HEK293 (cell line): ENCODE measurements at regions not wholly inside any gene's neighbourhood (a gene's known extent, or its start where the extent isn't known, plus 50 kb on each side); places are given as distances from the start of the nearest gene placed in this dataset.

ENCODE experiments used
- KLF10 ChIP-seq: fragments of 450-650 bp; IDR thresholded peaks from 2 replicates; pipeline ENCODE4 v1.5.1; 2018; ENCODE audit warnings: missing biosample characterization, mild to moderate bottlenecking, missing genetic modification characterization
- KLF16 ChIP-seq: fragments of 450-650 bp; formaldehyde crosslinking; IDR thresholded peaks from 2 replicates; pipeline ENCODE4 v1.5.1; 2017; ENCODE audit warnings: missing biosample characterization, missing genetic modification characterization
- SP2 ChIP-seq: fragments of 450-650 bp; formaldehyde crosslinking; IDR thresholded peaks from 2 replicates; pipeline ENCODE4 v1.5.1; 2016; ENCODE audit warnings: missing biosample characterization, missing genetic modification characterization
- ZNF121 ChIP-seq: fragments of 450-650 bp; formaldehyde crosslinking; IDR thresholded peaks from 2 replicates; pipeline ENCODE4 v1.5.1; 2016; ENCODE audit warnings: missing biosample characterization, missing genetic modification characterization
- ZNF211 ChIP-seq: fragments of 450-650 bp; formaldehyde crosslinking; IDR thresholded peaks from 2 replicates; pipeline ENCODE4 v1.5.1; 2016; ENCODE audit warnings: low read depth, missing biosample characterization, missing genetic modification characterization
- ZNF629 ChIP-seq: fragments of 450-650 bp; formaldehyde crosslinking; IDR thresholded peaks from 2 replicates; pipeline ENCODE4 v1.5.1; 2017; ENCODE audit warnings: missing biosample characterization, missing genetic modification characterization
- ZNF768 ChIP-seq: fragments of 450-650 bp; formaldehyde crosslinking; IDR thresholded peaks from 2 replicates; pipeline ENCODE4 v1.5.1; 2018; ENCODE audit warnings: missing biosample characterization, mild to moderate bottlenecking, missing genetic modification characterization
- ZNF777 ChIP-seq: fragments of 450-650 bp; formaldehyde crosslinking; IDR thresholded peaks from 2 replicates; pipeline ENCODE4 v1.5.1; 2017; ENCODE audit warnings: missing biosample characterization, missing genetic modification characterization, borderline replicate concordance
- ZNF791 ChIP-seq: fragments of 450-650 bp; formaldehyde crosslinking; IDR thresholded peaks from 2 replicates; pipeline ENCODE4 v1.5.1; 2016; ENCODE audit warnings: missing biosample characterization, missing genetic modification characterization
- TF ChIP-seq, protein P1 (sequence below): fragments of 450-650 bp; formaldehyde crosslinking; IDR thresholded peaks from 2 replicates; pipeline ENCODE4 v1.5.1; 2016; ENCODE audit warnings: missing biosample characterization, missing genetic modification characterization
- TF ChIP-seq, protein P2 (sequence below): fragments of 450-650 bp; formaldehyde crosslinking; IDR thresholded peaks from 2 replicates; pipeline ENCODE4 v1.5.1; 2016; ENCODE audit warnings: missing biosample characterization, missing genetic modification characterization
- TF ChIP-seq, protein P3 (sequence below): fragments of 450-650 bp; formaldehyde crosslinking; IDR thresholded peaks from 2 replicates; pipeline ENCODE4 v1.5.1; 2016; ENCODE audit warnings: missing biosample characterization, missing genetic modification characterization, borderline replicate concordance
- TF ChIP-seq, protein P4 (sequence below): fragments of 450-650 bp; formaldehyde crosslinking; IDR thresholded peaks from 2 replicates; pipeline ENCODE4 v1.5.0; 2017; ENCODE audit warnings: missing biosample characterization, missing genetic modification characterization, borderline replicate concordance
- TF ChIP-seq, protein P5 (sequence below): fragments of 450-650 bp; formaldehyde crosslinking; IDR thresholded peaks from 2 replicates; pipeline ENCODE4 v1.5.1; 2016; ENCODE audit warnings: missing biosample characterization, missing genetic modification characterization, borderline replicate concordance

DNA sequence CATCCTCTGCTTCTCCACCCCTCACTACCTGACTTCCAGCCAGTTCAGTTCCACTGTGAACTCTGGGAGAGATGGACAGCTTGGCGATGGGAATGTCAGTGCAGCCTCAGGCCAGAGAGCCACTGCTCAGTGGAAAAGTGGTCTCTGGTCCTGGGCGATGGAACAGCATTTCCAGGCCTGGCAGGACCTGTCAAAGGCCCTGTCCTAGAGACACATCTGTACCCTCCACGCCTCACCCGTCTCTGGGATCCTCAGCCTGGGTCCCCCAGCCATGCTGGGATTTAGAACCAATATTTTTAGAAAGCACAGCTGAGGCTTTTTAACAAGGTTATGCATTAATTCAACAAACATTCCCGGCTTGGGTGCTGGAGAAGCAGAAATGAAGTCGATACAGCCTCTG, 165.7 kb downstream of the MN1 start:
- TF ChIP-seq, protein P1, sequence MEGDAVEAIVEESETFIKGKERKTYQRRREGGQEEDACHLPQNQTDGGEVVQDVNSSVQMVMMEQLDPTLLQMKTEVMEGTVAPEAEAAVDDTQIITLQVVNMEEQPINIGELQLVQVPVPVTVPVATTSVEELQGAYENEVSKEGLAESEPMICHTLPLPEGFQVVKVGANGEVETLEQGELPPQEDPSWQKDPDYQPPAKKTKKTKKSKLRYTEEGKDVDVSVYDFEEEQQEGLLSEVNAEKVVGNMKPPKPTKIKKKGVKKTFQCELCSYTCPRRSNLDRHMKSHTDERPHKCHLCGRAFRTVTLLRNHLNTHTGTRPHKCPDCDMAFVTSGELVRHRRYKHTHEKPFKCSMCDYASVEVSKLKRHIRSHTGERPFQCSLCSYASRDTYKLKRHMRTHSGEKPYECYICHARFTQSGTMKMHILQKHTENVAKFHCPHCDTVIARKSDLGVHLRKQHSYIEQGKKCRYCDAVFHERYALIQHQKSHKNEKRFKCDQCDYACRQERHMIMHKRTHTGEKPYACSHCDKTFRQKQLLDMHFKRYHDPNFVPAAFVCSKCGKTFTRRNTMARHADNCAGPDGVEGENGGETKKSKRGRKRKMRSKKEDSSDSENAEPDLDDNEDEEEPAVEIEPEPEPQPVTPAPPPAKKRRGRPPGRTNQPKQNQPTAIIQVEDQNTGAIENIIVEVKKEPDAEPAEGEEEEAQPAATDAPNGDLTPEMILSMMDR (tag by site-specific recombination): no peak
- TF ChIP-seq, protein P2, sequence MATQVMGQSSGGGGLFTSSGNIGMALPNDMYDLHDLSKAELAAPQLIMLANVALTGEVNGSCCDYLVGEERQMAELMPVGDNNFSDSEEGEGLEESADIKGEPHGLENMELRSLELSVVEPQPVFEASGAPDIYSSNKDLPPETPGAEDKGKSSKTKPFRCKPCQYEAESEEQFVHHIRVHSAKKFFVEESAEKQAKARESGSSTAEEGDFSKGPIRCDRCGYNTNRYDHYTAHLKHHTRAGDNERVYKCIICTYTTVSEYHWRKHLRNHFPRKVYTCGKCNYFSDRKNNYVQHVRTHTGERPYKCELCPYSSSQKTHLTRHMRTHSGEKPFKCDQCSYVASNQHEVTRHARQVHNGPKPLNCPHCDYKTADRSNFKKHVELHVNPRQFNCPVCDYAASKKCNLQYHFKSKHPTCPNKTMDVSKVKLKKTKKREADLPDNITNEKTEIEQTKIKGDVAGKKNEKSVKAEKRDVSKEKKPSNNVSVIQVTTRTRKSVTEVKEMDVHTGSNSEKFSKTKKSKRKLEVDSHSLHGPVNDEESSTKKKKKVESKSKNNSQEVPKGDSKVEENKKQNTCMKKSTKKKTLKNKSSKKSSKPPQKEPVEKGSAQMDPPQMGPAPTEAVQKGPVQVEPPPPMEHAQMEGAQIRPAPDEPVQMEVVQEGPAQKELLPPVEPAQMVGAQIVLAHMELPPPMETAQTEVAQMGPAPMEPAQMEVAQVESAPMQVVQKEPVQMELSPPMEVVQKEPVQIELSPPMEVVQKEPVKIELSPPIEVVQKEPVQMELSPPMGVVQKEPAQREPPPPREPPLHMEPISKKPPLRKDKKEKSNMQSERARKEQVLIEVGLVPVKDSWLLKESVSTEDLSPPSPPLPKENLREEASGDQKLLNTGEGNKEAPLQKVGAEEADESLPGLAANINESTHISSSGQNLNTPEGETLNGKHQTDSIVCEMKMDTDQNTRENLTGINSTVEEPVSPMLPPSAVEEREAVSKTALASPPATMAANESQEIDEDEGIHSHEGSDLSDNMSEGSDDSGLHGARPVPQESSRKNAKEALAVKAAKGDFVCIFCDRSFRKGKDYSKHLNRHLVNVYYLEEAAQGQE (tag by site-specific recombination): no peak
- TF ChIP-seq KLF16 (tag by site-specific recombination) (no peak), ZNF211 (tag by site-specific recombination) (no peak), ZNF777 (tag by site-specific recombination) (no peak), KLF10 (tag by site-specific recombination) (no peak), ZNF121 (tag by site-specific recombination) (no peak), ZNF629 (tag by site-specific recombination) (no peak), SP2 (tag by site-specific recombination) (no peak), ZNF768 (tag by site-specific recombination) (no peak), ZNF791 (tag by site-specific recombination) (no peak)
- TF ChIP-seq, protein P3, sequence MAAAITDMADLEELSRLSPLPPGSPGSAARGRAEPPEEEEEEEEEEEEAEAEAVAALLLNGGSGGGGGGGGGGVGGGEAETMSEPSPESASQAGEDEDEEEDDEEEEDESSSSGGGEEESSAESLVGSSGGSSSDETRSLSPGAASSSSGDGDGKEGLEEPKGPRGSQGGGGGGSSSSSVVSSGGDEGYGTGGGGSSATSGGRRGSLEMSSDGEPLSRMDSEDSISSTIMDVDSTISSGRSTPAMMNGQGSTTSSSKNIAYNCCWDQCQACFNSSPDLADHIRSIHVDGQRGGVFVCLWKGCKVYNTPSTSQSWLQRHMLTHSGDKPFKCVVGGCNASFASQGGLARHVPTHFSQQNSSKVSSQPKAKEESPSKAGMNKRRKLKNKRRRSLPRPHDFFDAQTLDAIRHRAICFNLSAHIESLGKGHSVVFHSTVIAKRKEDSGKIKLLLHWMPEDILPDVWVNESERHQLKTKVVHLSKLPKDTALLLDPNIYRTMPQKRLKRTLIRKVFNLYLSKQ (tag by site-specific recombination): no peak
- TF ChIP-seq, protein P4, sequence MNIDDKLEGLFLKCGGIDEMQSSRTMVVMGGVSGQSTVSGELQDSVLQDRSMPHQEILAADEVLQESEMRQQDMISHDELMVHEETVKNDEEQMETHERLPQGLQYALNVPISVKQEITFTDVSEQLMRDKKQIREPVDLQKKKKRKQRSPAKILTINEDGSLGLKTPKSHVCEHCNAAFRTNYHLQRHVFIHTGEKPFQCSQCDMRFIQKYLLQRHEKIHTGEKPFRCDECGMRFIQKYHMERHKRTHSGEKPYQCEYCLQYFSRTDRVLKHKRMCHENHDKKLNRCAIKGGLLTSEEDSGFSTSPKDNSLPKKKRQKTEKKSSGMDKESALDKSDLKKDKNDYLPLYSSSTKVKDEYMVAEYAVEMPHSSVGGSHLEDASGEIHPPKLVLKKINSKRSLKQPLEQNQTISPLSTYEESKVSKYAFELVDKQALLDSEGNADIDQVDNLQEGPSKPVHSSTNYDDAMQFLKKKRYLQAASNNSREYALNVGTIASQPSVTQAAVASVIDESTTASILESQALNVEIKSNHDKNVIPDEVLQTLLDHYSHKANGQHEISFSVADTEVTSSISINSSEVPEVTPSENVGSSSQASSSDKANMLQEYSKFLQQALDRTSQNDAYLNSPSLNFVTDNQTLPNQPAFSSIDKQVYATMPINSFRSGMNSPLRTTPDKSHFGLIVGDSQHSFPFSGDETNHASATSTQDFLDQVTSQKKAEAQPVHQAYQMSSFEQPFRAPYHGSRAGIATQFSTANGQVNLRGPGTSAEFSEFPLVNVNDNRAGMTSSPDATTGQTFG: no peak
- TF ChIP-seq, protein P5, sequence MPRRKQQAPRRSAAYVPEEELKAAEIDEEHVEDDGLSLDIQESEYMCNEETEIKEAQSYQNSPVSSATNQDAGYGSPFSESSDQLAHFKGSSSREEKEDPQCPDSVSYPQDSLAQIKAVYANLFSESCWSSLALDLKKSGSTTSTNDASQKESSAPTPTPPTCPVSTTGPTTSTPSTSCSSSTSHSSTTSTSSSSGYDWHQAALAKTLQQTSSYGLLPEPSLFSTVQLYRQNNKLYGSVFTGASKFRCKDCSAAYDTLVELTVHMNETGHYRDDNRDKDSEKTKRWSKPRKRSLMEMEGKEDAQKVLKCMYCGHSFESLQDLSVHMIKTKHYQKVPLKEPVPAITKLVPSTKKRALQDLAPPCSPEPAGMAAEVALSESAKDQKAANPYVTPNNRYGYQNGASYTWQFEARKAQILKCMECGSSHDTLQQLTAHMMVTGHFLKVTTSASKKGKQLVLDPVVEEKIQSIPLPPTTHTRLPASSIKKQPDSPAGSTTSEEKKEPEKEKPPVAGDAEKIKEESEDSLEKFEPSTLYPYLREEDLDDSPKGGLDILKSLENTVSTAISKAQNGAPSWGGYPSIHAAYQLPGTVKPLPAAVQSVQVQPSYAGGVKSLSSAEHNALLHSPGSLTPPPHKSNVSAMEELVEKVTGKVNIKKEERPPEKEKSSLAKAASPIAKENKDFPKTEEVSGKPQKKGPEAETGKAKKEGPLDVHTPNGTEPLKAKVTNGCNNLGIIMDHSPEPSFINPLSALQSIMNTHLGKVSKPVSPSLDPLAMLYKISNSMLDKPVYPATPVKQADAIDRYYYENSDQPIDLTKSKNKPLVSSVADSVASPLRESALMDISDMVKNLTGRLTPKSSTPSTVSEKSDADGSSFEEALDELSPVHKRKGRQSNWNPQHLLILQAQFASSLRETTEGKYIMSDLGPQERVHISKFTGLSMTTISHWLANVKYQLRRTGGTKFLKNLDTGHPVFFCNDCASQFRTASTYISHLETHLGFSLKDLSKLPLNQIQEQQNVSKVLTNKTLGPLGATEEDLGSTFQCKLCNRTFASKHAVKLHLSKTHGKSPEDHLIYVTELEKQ (tag by site-specific recombination): no peak
